GM18508 (cell line): ENCODE measurements at regions not wholly inside any gene's neighbourhood (a gene's known extent, or its start where the extent isn't known, plus 50 kb on each side); places are given as distances from the start of the nearest gene placed in this dataset.
A peak's percentile ranks its signal among the peaks of the same experiment; 100 is the strongest.

Experiments used
- ATAC-seq: cut with Tn5 transposase; IDR thresholded peaks from one replicate; pipeline ENCODE4 v1.9.1; 2021; ENCODE audit warnings: moderate number of reproducible peaks; ENCODE audit not compliant: insufficient read depth, unreplicated experiment

DNA sequence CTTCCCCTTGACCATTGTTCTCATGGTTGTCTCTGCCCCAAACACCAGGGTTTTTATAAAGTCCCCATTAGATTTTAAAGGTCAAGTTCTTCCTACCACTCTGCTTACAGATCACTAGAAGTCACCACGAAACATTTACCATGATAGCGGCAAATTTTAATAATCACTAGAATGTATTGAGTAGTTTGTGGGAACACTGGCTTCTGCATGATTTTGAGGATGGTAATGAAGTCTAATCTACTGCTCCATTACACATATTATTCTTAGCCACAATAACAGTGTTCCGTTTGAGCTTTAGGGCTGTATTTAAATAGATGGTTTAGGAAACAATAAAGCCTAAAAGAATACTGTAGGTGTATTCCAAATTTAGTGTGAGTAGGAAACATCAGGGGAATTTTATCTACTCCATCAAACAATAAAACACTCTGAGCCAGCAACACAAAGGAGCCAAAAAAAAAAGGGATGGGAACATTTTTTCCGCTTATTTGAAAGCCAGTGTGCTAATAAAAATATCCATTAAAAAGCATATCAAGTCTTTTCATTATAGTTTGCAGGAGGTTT is 49.7 kb downstream of the KLF12 start:
- ATAC-seq, result no peak

DNA sequence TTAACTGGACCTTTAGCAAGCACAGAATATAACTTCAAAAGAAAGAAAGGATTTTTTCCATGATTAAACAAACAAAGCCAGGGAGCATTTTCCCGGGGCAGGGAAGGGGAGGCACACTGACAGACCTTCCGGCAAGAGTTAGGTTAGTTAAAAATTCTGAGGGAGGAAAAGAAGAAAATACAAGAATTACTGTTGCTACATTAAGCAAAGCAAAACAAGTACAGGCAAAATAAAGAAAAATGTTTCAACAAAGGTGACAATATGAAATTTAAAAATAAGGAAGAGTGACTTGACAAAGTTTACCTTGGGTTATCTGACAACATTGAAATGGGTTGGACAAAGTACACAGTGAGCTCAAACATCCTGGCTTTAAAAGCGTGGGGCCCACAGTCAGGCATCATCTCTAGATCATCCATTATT is 51.5 kb downstream of the KLF12 start:
- no peak for ATAC-seq

DNA sequence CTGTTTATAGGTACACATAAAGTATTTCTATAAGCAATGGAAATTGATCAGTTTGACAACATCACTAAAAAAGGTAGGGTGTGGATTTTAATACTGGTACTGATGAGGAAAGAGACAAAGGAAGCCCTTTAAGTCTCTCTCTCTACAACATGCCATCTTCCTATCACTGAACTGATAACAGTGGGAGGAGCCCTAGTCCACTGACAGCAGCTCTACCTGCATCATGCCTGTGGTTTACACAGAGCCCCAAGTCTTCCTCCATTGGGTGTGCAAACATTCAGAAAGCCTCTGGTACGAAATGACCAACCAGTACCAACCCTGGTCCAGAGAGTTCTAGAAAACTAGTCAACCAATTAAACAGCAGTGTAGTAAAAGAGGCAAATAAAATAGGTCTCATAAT is 53.4 kb downstream of the KLF12 start:
- no peak for ATAC-seq

DNA sequence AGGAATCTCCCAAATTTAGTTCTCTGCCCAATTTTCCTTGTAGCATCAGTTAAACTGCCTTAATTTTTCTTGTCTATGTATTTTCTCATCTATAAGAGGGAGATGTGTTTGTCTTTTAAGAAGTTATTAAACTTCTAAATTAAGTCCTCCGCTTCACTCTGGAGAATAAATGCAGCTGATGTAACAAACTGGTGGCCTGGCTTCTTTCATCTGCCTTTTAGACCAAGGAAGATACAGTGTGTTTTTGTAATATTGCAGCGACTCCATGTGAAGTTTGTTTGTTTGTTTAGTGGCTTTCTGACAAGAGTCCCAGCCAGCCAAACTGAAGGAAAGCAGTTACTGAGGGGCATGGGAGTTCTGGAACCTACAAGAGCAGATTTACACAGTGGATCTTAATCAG is 56.4 kb downstream of the KLF12 start:
- no peak for ATAC-seq

DNA sequence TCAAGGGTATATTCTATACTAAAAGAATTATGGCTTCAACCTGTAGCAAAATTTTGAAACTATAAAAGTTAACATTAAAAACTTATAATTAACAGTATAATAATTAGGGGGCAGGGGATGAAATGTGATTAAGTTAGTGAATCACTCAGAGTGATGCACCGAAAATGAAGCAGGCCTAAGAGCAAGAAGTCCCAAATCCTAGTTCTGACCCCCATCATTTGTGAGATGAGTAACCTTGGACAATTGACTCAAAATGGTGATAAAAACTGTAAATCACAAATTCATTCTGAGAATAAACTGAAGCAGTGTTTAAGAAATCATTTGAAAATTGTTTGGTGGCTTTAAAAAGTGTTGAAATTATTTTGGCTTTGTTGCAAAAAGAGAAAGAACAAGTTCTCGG is 56.8 kb downstream of the KLF12 start:
- ATAC-seq, result no peak

DNA sequence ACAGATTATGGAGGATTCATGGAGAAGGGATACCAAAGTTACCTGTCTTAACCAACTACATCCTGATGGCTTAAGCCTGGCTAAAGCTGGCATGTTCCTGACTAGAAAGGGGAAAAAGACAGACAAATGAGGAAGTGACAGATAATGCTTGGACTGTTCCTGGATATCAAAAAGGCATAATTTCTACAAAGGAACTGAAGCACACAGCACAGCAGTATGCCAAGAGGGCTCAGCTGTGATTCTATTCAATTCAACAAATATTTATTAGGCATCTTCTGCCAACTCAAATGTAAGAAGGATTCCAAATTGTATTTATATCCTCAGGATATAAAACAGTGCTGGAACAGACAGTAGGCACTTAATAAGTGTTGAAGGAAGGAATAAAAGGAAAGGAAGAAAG is 59.5 kb downstream of the KLF12 start:
- no peak for ATAC-seq

DNA sequence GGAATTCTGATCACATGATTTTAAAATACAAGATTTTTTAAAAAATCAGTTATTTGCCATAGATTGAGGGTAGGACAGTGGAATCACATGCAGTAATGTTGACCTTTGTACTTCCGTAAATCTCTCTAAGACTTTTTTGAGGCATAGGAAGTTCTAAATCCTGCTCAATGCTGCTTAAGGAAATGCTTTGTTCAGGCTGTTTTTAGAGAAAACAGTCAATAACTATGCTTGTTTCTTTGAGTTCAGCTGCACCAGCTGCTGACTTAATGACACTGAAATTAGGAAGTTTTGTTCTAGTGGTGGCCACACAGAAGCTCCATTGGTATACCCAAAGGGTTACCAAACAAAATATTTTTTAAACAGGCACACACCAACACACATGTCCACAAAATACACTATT is 60.9 kb downstream of the KLF12 start:
- no peak for ATAC-seq

DNA sequence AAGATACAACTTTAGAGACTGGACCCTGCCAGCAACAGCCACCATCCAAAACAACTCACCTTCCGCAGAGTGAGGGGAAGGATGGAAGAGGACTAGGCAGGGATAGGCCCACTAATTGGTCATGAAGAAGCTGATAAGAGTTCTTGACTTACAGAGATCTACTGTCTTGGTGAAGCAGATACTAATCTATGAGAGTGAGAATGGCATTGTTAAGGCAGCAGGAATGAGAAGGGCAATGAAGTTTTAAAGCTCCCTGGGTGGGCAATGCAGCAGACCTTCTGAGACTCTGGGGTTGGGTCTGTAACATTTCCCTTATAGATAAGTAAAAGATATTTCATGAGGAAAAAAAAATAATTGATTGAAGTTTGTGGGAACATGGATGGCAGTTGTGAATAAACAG is 63.7 kb downstream of the KLF12 start:
- ATAC-seq, result no peak

DNA sequence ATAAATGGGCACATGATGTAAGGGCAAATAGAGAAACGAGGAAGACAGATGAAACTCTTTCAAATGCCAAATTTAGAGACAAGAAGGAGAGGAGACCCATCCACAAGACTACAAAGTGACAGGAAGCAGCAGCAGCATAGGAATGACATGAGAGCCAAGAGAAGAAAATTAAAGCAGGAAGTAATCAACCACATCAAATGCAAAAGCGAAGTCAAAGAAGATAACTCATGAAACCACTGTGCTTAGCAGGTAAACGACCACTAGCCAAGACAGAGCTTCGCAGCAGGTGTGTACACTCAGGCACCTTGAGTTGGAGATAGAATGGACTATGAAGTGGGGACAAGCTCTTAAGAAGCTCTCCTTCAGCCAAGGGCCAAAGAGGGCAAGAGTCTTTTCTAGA is 64.1 kb downstream of the KLF12 start:
- ATAC-seq, result no peak

DNA sequence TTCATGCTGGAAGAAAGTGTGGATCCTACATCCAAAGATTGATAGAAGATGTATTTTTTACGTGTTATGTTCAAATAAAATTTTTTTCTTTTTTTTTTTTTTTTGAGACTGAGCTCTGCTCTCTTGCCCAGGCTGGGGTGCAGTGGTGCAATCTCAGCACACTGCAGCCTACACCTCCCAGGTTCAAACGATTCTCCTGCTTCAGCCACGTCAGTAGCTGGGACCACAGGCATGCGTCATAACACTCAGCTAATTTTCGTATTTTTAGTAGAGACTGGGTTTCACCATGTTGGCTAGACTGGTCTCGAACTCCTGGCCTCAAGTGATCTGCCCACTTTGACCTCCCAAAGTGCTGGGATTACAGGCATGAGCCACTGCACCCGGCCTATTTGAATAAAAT is 65.7 kb downstream of the KLF12 start:
- no peak for ATAC-seq

DNA sequence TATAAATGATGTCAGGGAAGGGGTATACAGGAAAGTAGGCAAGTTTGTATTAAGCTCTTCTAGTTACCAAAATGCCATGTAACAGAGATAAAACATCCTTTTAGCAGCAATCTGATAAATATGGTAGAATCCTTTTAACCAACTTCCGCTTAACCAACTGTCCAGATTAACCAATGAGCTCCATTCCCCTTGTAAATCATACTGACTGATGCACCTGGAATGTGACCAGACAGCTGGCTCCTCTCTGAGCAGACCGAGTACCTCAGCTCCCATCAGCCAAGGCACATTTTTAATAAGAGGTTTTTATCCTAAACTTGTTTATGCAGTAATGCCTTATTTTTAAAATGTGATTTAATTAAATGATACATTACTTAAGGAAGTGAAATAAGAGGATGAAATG is 66.4 kb downstream of the KLF12 start:
- ATAC-seq, result no peak

DNA sequence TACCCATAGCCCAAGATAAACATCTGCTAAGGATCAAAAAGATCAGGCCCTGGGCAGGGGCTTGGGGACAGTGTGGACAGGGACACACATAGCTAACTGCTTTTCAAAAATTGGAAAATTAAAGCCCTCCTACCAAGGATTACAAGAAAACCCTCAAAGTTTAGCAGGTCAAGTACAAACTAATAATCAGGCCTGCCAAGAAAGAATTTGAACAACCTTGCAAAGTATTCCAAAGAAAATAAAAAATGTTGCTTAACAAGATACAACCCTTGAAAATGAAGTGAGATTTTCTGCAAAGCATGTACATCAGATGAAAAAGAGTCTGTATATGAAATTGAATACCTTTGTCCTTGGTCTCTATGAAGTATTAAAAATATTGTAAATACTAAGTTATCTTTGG is 67.3 kb downstream of the KLF12 start:
- ATAC-seq, result no peak

DNA sequence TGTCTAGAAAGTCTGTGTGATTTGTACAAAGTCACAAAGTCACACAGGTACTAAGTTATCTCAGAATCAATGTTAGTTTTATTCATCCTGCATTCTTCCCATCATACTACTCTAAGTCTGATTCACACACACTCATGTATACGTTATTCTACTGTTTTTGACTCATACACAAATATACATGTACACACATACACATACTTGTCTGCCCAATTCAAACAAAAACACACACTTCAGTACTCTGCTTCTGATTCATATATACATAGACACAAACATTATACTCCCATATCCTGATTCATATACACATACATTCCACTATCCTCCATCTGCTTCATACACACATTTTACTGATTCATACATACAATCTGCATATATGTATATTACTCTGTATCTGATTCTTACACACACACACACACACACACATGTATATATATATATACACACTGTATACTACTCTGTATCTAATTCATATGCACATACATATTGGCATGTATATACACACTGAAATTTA is 69.3 kb downstream of the KLF12 start:
- ATAC-seq, result no peak

DNA sequence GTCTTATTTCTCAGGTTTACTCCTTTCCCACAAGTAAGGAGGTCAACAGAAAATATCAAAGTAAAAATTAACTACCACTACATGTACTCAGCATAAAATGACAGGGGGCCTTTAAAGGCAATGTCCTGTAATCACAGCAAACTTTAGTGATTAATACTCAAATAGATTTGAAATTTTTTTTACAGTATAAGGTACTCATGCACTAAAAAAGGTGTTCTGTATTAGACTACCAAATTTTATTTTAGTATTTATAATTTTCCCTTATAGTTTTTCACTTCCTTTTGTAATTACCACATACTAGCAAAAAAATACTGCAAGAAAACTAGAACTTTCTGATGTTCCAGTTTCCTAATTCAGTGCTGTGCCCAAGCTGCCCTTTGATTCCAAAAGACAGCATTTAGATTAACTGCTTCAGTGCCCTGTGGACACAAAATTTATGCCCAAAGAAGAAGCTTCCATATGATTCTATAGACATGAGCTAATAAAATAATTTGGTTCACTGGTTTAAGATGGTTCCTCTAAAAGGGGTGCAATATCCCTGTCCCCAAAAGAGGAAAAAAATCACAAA is 70.6 kb downstream of the KLF12 start:
- no peak for ATAC-seq

DNA sequence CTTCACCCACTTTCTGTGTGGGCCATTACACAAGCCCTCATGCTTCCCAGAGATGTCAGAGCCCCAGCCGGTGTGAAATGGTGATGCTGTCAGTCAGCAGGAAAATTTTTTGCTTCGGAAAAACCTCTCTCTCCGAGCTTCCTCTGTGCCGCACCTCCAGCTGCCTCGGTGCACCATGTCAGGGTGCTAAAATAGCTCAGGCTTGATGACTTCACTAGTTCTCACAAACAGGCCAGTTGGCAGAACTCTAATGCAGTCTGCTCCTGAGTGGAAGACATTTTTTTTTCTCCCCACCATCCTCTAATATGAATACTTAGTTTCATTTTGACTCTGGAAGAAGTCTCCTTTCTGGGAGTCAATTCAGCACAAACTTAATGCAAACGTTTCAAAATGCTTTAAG is 71.3 kb downstream of the KLF12 start:
- ATAC-seq, result peak; percentile 76

DNA sequence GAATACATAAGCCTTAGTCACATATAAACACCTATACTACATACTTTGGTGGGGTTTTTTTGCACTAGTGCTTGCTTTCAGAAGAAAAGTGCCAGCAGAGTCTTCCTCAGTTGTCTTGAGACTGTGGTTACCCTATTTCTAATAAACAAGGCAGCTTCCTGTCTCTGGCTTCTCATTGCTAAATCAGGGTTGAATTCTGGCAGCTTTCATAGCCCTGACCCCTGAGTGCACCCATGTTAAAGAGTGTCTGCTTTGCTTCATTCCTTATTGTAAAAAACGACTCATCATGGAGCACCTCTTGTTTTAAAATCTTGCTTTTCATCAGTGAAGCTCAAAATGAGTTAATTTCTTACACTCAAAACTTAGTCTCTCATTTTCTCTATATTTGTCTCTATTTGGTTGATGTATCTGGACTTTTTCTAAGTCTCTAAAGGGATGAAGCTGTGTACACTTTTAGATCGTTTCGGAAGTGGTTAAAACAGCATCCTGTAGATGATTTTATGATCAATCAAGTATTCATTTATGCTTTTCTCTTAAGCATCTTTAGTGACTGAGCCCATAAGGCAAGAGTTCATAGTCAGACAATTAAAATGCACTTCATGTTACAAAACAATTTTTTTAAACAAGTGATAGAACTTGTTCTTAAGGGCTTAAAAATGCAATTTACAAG is 72.1 kb downstream of the KLF12 start:
- ATAC-seq, result peak; percentile 76

DNA sequence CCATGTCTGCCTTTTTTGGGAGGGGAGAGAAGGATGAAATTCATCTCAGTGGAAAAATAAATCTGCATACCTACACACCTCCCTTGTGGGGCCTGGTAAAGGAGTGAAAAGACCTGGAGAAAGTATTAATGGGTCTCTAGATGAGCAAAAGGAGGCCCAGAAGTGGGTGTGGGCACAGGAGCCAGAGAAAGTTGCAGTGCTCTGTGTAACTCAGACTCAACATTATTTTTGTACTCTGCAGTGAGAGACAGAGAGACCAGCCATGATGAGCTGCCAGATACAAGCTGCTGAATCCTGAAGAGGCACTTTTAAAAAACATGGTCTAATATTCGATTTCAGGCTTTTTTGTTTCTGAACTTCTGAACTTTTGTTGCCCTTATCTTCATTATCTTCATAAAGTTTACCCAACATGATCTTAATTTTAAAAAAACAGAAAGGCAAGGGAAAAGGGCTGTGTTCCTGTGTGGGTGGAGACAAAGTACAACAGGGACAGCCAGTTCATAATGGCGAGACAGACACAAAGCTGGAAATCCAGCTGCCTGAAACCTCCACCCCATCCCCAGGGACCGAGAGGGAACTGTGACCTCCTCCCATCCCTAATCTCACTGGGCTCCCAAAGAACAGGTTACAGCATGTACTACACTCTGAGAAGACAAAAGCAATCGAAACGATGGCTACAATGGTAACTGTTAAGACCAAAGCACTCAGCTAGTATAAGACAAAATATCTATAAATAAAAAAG is 77.2 kb downstream of the KLF12 start:
- no peak for ATAC-seq

DNA sequence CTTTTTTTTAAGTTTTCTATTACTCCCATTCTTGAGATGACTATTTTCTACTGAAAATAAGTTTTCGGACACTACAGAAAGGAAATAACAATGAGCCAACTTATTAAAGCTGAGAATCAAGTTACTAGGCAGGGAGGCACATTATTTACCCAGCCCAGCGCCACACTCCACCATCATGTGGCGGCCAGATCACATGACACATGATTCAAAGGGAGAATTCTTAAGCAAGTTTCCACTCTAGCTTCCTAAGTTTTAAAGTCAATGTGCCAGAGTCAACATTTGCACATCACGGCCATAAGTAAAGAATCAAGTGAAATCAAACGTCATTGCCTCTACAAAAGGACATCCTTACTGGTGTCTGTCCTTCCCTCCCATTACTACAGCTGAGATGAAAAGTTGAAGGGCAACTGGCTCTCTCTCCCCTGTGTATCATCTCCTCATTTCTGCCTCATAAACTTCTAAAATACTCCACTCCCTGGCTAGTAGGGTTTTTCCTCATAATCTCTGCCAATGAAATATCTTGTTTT is 81.7 kb downstream of the KLF12 start:
- no peak for ATAC-seq

DNA sequence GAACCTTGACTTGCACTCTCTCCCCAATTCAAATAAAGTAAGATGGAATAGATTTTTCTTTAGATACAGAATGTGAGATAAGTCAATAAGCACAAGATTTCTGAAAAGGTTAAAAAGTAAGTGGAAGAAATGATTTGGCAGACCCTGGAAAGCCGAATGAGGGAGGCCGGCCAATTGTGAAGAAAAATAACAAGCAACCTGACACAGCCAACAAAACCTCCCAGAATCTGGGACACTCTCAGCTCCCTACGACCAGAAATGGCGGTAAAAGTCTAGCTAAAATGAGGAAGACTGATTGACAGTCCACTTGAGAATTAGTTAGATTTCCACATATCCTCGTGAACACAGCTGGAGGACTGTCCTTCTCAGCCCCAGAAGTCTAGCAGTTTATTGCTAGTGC is 85.4 kb downstream of the KLF12 start:
- no peak for ATAC-seq

DNA sequence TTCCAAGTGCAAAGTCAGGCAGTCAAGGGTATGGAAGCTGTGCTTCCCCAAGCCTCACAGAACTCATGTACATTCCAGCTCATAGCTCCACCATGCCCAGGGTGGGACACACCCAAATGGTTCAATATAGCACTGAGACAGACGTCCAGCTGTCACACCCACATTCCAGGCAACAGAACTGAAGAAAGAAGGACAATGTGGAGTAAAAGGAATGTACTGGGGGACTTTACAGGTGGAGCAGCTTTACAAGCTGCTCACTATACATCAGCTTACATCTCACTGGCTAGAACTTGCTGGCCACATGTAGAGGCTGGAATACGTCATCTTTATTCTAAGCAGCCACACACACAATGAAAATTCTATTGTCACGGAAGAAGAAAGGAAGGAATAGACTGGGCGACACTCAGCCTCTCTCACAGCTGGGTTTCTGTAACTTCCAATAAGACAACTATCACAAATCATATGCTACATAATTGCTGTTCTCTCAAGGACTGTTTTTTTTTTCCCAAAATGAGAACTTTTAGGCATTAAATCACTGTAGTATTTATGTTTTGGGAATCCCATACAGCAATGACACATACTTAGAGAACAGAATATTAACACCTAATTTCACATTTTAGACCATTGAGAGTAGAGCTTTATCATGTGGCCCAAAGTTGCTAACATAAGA is 86.1 kb downstream of the KLF12 start:
- ATAC-seq, result no peak

DNA sequence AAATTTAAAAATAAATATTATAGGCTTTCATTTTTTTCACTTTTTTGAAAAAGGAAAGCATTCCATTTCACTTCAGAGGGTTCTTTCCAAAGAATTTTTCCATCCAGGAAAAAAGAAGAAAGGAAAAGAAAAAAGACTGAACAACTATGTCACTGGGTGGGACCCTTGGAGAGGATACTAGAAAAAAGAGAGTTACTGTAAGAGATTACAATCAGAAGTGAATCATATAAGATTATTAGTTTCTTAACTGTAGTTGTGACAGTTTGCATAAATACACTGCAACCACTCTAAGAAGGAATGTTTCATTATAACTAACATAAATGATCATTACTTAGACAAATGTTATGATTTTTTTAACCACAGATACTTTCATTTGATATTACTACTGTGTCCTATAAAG is 87.8 kb downstream of the KLF12 start:
- ATAC-seq, result no peak
